ENCODE measurements at regions not wholly inside any gene's neighbourhood (a gene's known extent, or its start where the extent isn't known, plus 50 kb on each side); places are given as distances from the start of the nearest gene placed in this dataset.

DNA sequence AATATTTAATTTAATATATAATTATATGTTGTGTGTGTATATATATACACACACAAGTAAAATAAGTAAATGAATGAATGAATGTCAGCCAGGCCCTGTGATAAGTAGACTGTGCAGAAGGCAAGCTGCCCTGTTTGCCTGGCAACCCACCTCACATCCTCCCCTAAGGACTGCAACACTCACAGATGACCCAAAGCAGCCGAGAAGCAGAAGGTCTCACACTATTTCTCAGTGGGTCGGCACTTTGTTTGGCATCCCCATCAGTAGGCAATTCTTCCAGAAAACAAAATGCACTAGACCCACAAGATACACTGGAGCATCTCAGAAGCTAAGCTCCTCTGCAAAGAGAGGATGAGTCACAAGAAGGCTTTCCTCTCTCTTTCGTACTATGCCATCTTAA lies 152.1 kb upstream of the GRAMD2B start:
- H3K4me2 ChIP-seq: no peak overlapping the region
- POLR2A ChIA-PET: no interaction called here
- no peak overlapping the region for H3K27ac ChIP-seq
- TF ChIP-seq CHD2 (IDR thresholded peaks at IDR 0.05; ENCODE audit: low read length, partially characterized antibody) (no peak), MAFK (IDR thresholded peaks at IDR 0.05; ENCODE audit: partially characterized antibody) (no peak), CBX8 (IDR thresholded peaks at IDR 0.05) (no peak), HOXB13 (CRISPR knock-in tag; IDR thresholded peaks at IDR 0.05; ENCODE audit: low read depth) (no peak), ZSCAN20 (CRISPR knock-in tag; IDR thresholded peaks at IDR 0.05) (no peak), SMC3 (IDR thresholded peaks at IDR 0.05) (no peak), ZC3H11A (IDR thresholded peaks at IDR 0.05) (no peak), USF2 (IDR thresholded peaks at IDR 0.05) (no peak), POLR2AphosphoS2 (conservative IDR thresholded peaks at IDR 0.05; ENCODE audit: low read length) (no peak), BHLHE40 (IDR thresholded peaks at IDR 0.05; ENCODE audit: low read depth, low read length) (no peak), NPAS2 (CRISPR knock-in tag; IDR thresholded peaks at IDR 0.05; ENCODE audit: borderline replicate concordance) (no peak)
- TF ChIP-seq, protein P1, sequence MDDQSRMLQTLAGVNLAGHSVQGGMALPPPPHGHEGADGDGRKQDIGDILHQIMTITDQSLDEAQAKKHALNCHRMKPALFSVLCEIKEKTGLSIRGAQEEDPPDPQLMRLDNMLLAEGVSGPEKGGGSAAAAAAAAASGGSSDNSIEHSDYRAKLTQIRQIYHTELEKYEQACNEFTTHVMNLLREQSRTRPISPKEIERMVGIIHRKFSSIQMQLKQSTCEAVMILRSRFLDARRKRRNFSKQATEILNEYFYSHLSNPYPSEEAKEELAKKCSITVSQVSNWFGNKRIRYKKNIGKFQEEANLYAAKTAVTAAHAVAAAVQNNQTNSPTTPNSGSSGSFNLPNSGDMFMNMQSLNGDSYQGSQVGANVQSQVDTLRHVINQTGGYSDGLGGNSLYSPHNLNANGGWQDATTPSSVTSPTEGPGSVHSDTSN (IDR thresholded peaks at IDR 0.05): no peak
- TF ChIP-seq, protein P2, sequence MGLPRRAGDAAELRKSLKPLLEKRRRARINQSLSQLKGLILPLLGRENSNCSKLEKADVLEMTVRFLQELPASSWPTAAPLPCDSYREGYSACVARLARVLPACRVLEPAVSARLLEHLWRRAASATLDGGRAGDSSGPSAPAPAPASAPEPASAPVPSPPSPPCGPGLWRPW (IDR thresholded peaks at IDR 0.05): no peak
- FAIRE-seq (no peak), DNase-seq (ENCODE audit: low read depth in 1 of 2, low spot score in 1 of 2) (no peak), ATAC-seq (no peak)
- H3K9me3 ChIP-seq: no peaks in the 10 kb centered on the region
- no peaks in the 10 kb centered on the region for H3K4me1 ChIP-seq
- 16% methylated on average over 3 of the region's 3 CpGs for WGBS (ENCODE audit: missing lambda C conversion rate)
- no peak overlapping the region for H3K4me3 ChIP-seq
- CTCF ChIA-PET: interaction anchor here (0.6 to 0.9 kb wide), 2 partner anchors 23 to 28 kb away, joined by 3 read pairs; no protein-coding TSS in a partner anchor

DNA sequence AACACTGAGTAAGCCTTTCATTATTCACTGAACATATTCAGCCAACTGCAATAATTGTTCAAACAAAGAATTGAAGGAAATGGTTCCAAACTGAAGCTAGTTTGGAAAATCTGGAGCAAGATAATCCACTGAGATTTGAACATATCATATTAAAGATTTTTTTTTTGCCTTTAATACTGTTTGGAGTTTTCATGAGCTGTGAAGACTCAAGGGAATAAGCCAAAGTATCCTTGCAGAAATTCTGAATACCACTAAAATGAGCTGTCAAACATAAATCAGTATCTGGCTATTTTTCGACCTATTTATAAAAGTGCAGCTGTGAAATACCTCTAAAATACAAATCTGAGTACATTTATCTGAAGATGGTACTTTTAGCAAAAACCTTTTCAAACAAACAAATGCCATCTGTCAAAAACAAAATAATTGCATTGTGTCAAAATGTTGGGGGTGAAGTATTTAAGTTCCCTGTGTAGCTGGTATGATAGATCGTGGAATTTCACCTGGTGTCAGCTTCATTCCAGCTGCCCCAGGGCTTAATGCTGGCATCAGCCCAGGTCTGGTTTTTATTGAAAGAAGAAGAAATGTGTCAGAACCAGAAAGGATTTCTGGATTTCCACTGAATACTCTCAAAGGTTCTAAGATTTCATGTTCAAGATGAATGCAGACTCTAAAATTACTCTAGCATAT lies 149.0 kb upstream of the GRAMD2B start:
- Histone ChIP-seq H3K27ac (no peak overlapping the region), H3K4me3 (no peak overlapping the region), H3K9me3 (no peaks in the 10 kb centered on the region), H3K4me1 (no peaks in the 10 kb centered on the region), H3K4me2 (no peak overlapping the region)
- no peak for ATAC-seq
- TF ChIP-seq RFX5 (IDR thresholded peaks at IDR 0.05): no peak
- no peak for TF ChIP-seq HDAC2 (IDR thresholded peaks at IDR 0.05)
- TF ChIP-seq RCOR1 (IDR thresholded peaks at IDR 0.05; ENCODE audit: low read depth, low read length): no peak
- no peak for TF ChIP-seq POLR2AphosphoS2 (conservative IDR thresholded peaks at IDR 0.05; ENCODE audit: low read length)
- no peak for DNase-seq (ENCODE audit: low read depth in 1 of 2, low spot score in 1 of 2)
- WGBS (ENCODE audit: missing lambda C conversion rate): 7% methylated on average over 2 of the region's 2 CpGs
- ChIA-PET CTCF (no interaction called here), POLR2A (no interaction called here)
- FAIRE-seq: no peak

DNA sequence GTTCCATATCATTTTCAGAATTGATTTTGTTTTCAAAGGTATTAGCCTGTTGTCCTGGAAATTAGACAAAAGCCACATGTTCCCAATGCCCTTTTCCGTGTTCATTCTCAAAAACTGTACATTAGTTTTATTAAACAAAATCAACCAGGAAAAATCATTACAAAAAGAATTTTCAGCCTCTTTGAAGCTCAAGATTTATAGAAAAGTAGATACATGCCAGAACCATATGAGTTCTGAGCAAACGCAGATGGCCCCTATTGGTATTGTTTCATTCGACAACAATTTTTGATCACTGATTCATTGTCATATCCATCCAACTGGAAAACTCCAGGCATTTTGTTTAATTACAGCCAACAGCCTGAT lies 148.5 kb upstream of the GRAMD2B start:
- H3K4me2 ChIP-seq: no peak overlapping the region
- ChIA-PET POLR2A (no interaction called here), CTCF (no interaction called here)
- no peaks in the 10 kb centered on the region for H3K9me3 ChIP-seq
- ATAC-seq (no peak), FAIRE-seq (no peak), DNase-seq (ENCODE audit: low read depth in 1 of 2, low spot score in 1 of 2) (no peak)
- no peaks in the 10 kb centered on the region for H3K4me1 ChIP-seq
- H3K27ac ChIP-seq: no peak overlapping the region
- 14% methylated on average over 3 of the region's 3 CpGs for WGBS (ENCODE audit: missing lambda C conversion rate)
- TF ChIP-seq CEBPB (IDR thresholded peaks at IDR 0.05) (no peak), USF2 (IDR thresholded peaks at IDR 0.05) (no peak), MAZ (IDR thresholded peaks at IDR 0.05; ENCODE audit: borderline replicate concordance, low read depth, low read length) (no peak), MAFK (IDR thresholded peaks at IDR 0.05; ENCODE audit: partially characterized antibody) (no peak)
- TF ChIP-seq, protein P3, sequence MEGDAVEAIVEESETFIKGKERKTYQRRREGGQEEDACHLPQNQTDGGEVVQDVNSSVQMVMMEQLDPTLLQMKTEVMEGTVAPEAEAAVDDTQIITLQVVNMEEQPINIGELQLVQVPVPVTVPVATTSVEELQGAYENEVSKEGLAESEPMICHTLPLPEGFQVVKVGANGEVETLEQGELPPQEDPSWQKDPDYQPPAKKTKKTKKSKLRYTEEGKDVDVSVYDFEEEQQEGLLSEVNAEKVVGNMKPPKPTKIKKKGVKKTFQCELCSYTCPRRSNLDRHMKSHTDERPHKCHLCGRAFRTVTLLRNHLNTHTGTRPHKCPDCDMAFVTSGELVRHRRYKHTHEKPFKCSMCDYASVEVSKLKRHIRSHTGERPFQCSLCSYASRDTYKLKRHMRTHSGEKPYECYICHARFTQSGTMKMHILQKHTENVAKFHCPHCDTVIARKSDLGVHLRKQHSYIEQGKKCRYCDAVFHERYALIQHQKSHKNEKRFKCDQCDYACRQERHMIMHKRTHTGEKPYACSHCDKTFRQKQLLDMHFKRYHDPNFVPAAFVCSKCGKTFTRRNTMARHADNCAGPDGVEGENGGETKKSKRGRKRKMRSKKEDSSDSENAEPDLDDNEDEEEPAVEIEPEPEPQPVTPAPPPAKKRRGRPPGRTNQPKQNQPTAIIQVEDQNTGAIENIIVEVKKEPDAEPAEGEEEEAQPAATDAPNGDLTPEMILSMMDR (IDR thresholded peaks at IDR 0.05): no peak
- no peak overlapping the region for H3K4me3 ChIP-seq
